Cardiac muscle cell (in vitro differentiated cells and primary cell): ENCODE measurements at regions not wholly inside any gene's neighbourhood (a gene's known extent, or its start where the extent isn't known, plus 50 kb on each side); places are given as distances from the start of the nearest gene placed in this dataset.

ENCODE experiments used
- DNase-seq, 2 donors: peaks; one replicate each; pipeline versions ENCODE4 v3.0.0 to v3.0.0-alpha.2; 2010 to 2017; ENCODE audit warnings: low read depth in 1 of 2, low spot score in 1 of 2
- H3K27ac ChIP-seq: fragments of 200-600 bp; sonication (generic); 2 replicates; pipeline ENCODE4 v1.5.1; 2016
- H3K27me3 ChIP-seq: fragments of 200-600 bp; sonication (generic); 2 replicates; pipeline ENCODE4 v1.6.0; 2016; ENCODE audit warnings: control low read depth
- H3K36me3 ChIP-seq: fragments of 200-600 bp; sonication (generic); 2 replicates; pipeline ENCODE4 v1.5.1; 2016; ENCODE audit warnings: control low read depth
- H3K4me1 ChIP-seq: fragments of 200-600 bp; sonication (generic); 2 replicates; pipeline ENCODE4 v1.8.1; 2017; ENCODE audit warnings: low read depth, mild to moderate bottlenecking, mixed run types
- H3K4me3 ChIP-seq: fragments of 200-600 bp; sonication (generic); 2 replicates; pipeline ENCODE4 v1.5.1; 2016; ENCODE audit warnings: mild to moderate bottlenecking
- H3K9me3 ChIP-seq: fragments of 200-600 bp; sonication (generic); 2 replicates; pipeline ENCODE4 v1.5.1; 2017; ENCODE audit warnings: low read depth, mild to moderate bottlenecking, control low read depth
- CTCF ChIP-seq: IDR thresholded peaks from 2 replicates; pipeline ENCODE4 v1.5.1; 2012; ENCODE audit warnings: low read depth, mild to moderate bottlenecking, low read length

- Histone ChIP-seq H3K27me3 (no peaks in the 10 kb centered on the region), H3K9me3 (no peaks in the 10 kb centered on the region), H3K4me1 (no peaks in the 10 kb centered on the region), H3K4me3 (no peak overlapping the region), H3K36me3 (no peaks in the 10 kb centered on the region), H3K27ac (no peak overlapping the region)
- no peak for TF ChIP-seq CTCF
- DNase-seq = no peak
These were observed 284.2 kb upstream of the SGK1 start for GRCh38 chr6:134602123-134602522.

GRCh38 chr6:134600671-134601070 lies 282.8 kb upstream of the SGK1 start:
- H3K4me3 ChIP-seq = no peak overlapping the region
- H3K27ac ChIP-seq = no peak overlapping the region
- H3K27me3 ChIP-seq = no peaks in the 10 kb centered on the region
- no peak for TF ChIP-seq CTCF
- H3K4me1 ChIP-seq = no peaks in the 10 kb centered on the region
- H3K36me3 ChIP-seq = no peaks in the 10 kb centered on the region
- DNase-seq = no peak
- no peaks in the 10 kb centered on the region for H3K9me3 ChIP-seq

GRCh38 chr6:134599079-134599478 lies 281.2 kb upstream of the SGK1 start:
- no peak for TF ChIP-seq CTCF
- Histone ChIP-seq H3K9me3 (no peaks in the 10 kb centered on the region), H3K27ac (no peak overlapping the region), H3K27me3 (no peaks in the 10 kb centered on the region), H3K4me1 (no peaks in the 10 kb centered on the region), H3K4me3 (no peak overlapping the region), H3K36me3 (no peaks in the 10 kb centered on the region)
- no peak for DNase-seq

GRCh38 chr6:134596191-134596590 lies 278.3 kb upstream of the SGK1 start:
- TF ChIP-seq CTCF = no peak
- Histone ChIP-seq H3K36me3 (no peaks in the 10 kb centered on the region), H3K4me1 (no peaks in the 10 kb centered on the region), H3K27ac (no peak overlapping the region), H3K4me3 (no peak overlapping the region), H3K9me3 (no peaks in the 10 kb centered on the region), H3K27me3 (no peaks in the 10 kb centered on the region)
- no peak for DNase-seq

GRCh38 chr6:134594881-134595280 lies 277.0 kb upstream of the SGK1 start:
- Histone ChIP-seq H3K4me1 (no peaks in the 10 kb centered on the region), H3K4me3 (no peak overlapping the region), H3K36me3 (no peaks in the 10 kb centered on the region), H3K27ac (no peak overlapping the region), H3K27me3 (no peaks in the 10 kb centered on the region), H3K9me3 (no peaks in the 10 kb centered on the region)
- no peak for DNase-seq
- TF ChIP-seq CTCF = no peak

- no peaks in the 10 kb centered on the region for H3K36me3 ChIP-seq
- no peak for DNase-seq
- no peak overlapping the region for H3K27ac ChIP-seq
- no peak overlapping the region for H3K4me3 ChIP-seq
- no peaks in the 10 kb centered on the region for H3K4me1 ChIP-seq
- H3K9me3 ChIP-seq = no peaks in the 10 kb centered on the region
- no peaks in the 10 kb centered on the region for H3K27me3 ChIP-seq
- no peak for TF ChIP-seq CTCF
These were observed 276.0 kb upstream of the SGK1 start for GRCh38 chr6:134593887-134594286.
